Activated naive CD8-positive, alpha-beta T cell (primary cell): ENCODE measurements at regions not wholly inside any gene's neighbourhood (a gene's known extent, or its start where the extent isn't known, plus 50 kb on each side); places are given as distances from the start of the nearest gene placed in this dataset.

ENCODE experiments used
- H3K27ac Mint-ChIP-seq: one replicate; pipeline ENCODE4 v1.8.0; 2021; ENCODE audit warnings: mixed read lengths
- H3K27me3 Mint-ChIP-seq: one replicate; pipeline ENCODE4 v1.8.0; 2021; ENCODE audit warnings: mixed read lengths
- H3K36me3 Mint-ChIP-seq: one replicate; pipeline ENCODE4 v1.8.0; 2021; ENCODE audit warnings: mixed read lengths
- H3K4me1 Mint-ChIP-seq: one replicate; pipeline ENCODE4 v1.8.0; 2021; ENCODE audit warnings: low read depth, mixed read lengths
- H3K4me3 Mint-ChIP-seq: one replicate; pipeline ENCODE4 v1.8.0; 2021; ENCODE audit warnings: mild to moderate bottlenecking, mixed read lengths
- H3K9me3 Mint-ChIP-seq: one replicate; pipeline ENCODE4 v1.8.0; 2021; ENCODE audit warnings: low read depth, mixed read lengths

DNA sequence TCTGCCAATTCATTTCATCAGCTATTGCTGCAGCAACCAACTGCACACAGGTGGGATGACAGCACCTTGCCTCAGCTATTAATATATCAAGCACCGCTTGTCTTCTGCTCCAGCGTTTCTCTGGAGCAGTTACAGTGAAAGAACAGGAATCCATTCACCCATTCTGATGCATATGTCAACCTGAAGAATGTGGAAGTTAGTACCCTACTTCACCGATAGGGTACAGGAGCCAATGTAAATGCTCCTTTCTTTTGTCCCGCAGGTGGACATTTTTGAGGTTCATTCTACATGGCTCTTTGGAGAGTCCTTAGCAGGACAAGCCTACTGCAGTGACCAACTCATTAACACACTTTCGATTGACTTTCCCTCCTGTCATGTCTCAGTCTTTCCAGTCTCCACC lies 104.4 kb upstream of the PRNP start:
- Mint-ChIP-seq H3K9me3 (no peaks in the 10 kb centered on the region), H3K4me1 (no peaks in the 10 kb centered on the region), H3K4me3 (no peak overlapping the region), H3K27me3 (peaks cover 22% of the 10 kb centered on the region), H3K36me3 (no peaks in the 10 kb centered on the region), H3K27ac (no peak overlapping the region)

DNA sequence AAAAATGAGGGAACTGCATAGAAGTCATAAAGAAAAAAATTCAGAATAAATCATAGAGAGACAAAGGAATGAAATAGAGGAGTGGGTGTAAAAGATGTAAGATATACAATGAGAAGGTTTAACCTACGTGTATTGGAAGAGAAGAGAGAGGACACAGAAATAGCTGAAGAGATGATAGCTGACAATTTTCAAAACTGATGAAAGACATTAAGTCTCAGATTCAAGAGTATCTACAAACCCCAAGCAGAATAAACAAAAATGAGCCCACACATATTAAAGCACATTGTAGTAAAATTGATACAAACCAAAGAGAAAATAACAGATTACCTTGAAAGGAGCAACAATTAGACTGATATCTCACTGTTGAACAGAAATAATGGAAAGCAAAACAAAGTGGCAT lies 107.9 kb upstream of the PRNP start:
- Mint-ChIP-seq H3K27me3 (peaks cover 35% of the 10 kb centered on the region), H3K4me3 (no peak overlapping the region), H3K36me3 (no peaks in the 10 kb centered on the region)

DNA sequence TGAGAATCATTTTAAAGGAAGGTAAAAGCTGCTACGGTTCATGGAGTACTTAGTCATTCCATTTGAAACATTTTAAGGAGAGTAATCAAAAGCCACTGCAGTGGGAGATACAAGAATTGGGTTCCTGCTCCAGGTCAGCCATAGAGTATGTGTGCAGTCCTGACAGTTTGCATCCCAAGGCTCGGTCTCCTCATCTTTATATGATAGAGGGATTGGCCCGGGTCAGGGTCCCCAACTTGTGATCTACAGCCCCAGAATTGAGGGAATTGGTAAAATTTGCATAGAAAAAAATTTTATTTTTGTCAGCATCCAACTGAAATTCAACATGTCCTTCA lies 111.9 kb upstream of the PRNP start:
- no peaks in the 10 kb centered on the region for H3K36me3 Mint-ChIP-seq
- H3K27me3 Mint-ChIP-seq = peaks cover 33% of the 10 kb centered on the region
- no peak overlapping the region for H3K4me3 Mint-ChIP-seq

More for the DNA sequence above, 107.9 kb upstream of the PRNP start:
- Mint-ChIP-seq H3K4me1 (no peaks in the 10 kb centered on the region), H3K9me3 (no peaks in the 10 kb centered on the region), H3K27ac (no peak overlapping the region)

DNA sequence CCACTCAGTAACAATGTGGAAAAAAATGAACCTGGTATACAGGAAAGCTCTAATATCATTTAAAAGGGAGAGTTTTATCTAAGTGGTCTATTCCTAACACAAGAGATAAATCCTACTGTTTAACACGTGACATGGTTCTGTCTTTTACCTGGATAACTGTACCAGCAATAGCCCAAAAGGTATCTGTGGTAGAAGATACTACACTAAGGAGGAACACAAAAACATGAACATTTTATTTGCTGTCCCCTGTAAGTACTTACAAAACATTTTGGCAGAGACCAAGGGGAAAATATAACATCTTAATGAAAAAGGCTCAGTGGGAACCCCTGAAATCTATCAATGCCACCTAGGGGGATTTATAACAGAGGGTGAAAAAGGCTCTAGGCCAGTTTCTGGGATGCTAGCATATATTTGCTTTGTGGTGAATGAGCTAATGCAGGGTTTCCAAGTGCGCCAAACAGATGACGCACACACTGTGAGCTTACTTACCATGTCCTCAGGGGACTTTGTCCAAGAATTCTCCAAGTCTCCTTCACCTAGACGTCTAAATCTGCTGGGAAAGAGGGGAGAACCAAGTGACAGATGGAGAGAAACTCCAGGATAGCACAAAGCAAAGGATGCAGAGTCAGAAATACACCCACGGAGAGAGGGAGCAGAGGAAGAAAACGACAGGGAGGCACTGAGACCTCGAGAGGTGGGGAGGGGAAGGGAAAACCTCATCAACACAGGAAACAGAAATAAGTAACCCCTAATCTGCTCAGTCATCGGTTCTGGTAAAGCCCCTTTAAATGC lies 112.5 kb upstream of the PRNP start:
- Mint-ChIP-seq H3K27me3 (peaks cover 33% of the 10 kb centered on the region), H3K27ac (no peak overlapping the region), H3K9me3 (no peaks in the 10 kb centered on the region), H3K4me1 (no peaks in the 10 kb centered on the region), H3K36me3 (no peaks in the 10 kb centered on the region), H3K4me3 (no peak overlapping the region)

More for the DNA sequence above, 111.9 kb upstream of the PRNP start:
- H3K27ac Mint-ChIP-seq = no peak overlapping the region
- no peaks in the 10 kb centered on the region for H3K4me1 Mint-ChIP-seq
- no peaks in the 10 kb centered on the region for H3K9me3 Mint-ChIP-seq

DNA sequence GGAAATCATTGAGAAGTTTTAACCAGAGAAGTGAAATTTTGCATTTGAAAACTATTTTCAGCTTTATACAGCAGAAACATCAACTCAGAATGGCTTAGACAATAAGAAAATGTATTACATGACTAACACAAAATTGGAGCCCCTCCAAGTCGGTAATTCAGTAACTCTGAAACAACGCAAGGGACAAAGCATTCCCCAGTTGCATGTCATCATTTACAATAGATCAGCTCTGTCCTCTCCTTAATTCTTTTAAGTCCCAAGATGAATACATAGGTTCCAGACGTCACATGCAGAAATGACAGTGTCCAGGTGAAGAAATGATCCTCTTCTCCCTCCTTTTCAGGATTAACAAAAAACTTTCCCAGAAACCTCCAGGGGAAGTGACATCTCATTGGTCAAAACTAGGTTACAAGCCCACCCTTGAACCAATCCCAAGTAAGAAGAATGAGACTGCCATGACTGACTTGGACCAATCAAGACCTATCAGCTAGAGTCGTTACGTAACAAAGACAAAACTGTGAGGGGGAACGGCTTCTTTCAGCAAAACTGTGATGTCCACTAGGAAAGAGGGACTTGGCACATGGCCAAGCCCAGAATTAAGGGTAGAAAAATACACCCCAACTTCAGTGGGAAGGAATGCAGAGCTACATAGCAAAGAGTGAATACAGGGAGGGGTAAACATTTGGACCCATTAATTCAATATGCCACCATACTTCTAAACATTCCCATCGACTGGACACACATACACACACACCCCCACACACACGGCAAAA lies 114.3 kb upstream of the PRNP start:
- Mint-ChIP-seq H3K27me3 (peaks cover 25% of the 10 kb centered on the region), H3K9me3 (no peaks in the 10 kb centered on the region), H3K27ac (no peak overlapping the region), H3K4me3 (no peak overlapping the region), H3K4me1 (no peaks in the 10 kb centered on the region), H3K36me3 (no peaks in the 10 kb centered on the region)

DNA sequence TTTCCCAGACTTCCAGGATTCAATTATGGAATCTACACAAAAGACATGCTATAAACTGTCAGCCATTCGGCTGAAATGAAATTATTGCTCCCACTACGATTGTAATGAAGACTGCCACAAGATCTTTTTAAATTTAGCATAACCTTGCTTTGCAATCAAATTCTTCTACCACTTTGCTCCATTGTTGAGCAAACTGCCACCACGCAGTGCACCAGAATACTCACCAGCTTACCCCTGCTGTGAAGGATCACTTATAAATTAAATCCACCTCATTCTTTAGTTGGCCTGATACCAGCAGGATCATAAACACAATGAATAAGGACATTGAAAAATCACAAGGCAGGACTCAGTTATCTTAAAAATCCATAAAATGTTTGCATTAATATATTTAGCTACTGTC lies 116.4 kb upstream of the PRNP start:
- Mint-ChIP-seq H3K9me3 (no peaks in the 10 kb centered on the region), H3K4me3 (no peak overlapping the region), H3K27ac (no peak overlapping the region), H3K4me1 (no peaks in the 10 kb centered on the region), H3K27me3 (peaks cover 20% of the 10 kb centered on the region), H3K36me3 (no peaks in the 10 kb centered on the region)

DNA sequence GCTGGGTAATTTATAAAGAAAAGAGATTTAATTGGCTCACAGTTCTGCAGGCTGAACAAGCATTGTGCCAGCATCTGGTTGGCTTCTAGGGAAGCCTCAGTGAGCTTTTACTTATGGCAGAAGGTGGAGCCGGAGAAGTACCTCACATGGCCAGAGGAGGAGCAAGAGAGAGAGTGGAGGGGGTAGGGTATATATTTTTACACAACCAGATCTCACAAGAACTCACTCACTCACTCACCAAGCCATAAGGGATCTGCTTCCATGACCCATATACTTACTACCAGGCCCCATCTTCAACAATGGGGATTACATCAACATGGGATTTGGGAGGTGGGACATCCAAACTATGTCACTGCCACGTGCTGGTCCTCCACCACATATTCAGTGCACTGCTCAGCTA lies 117.2 kb upstream of the PRNP start:
- no peaks in the 10 kb centered on the region for H3K4me1 Mint-ChIP-seq
- H3K27me3 Mint-ChIP-seq = peaks cover 25% of the 10 kb centered on the region
- H3K4me3 Mint-ChIP-seq = no peak overlapping the region
- no peak overlapping the region for H3K27ac Mint-ChIP-seq
- H3K9me3 Mint-ChIP-seq = peaks cover 4% of the 10 kb centered on the region
- H3K36me3 Mint-ChIP-seq = no peaks in the 10 kb centered on the region

DNA sequence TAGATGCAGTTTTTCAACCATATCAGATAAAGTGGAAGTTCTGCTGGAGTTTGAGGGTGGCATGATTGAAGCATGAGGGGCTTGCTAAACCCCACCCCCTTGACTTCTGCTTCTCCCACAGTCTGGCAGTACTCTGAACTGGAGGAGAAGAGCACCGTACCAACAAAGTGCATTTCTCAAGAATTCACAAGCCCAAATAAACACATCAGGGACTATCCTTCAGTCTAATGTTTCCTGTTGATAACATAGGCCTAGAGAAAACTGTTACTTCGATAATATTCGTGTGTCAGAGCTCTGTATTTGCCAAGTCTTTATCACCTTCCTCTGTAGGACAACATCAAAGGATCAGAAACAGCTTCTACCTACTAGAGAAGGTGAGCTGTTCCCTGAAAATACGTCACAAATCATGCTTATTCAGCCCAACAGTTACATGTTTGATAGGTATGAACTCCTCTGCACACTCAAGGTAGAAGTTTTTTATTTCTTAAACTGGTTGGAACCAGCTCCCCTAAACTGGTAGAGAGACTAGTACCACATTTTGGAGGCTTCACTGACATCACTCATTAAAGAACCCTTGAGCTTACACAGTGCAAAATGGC lies 117.8 kb upstream of the PRNP start:
- Mint-ChIP-seq H3K27ac (no peak overlapping the region), H3K36me3 (no peaks in the 10 kb centered on the region), H3K4me3 (no peak overlapping the region), H3K9me3 (peaks cover 4% of the 10 kb centered on the region), H3K27me3 (peaks cover 28% of the 10 kb centered on the region), H3K4me1 (no peaks in the 10 kb centered on the region)

DNA sequence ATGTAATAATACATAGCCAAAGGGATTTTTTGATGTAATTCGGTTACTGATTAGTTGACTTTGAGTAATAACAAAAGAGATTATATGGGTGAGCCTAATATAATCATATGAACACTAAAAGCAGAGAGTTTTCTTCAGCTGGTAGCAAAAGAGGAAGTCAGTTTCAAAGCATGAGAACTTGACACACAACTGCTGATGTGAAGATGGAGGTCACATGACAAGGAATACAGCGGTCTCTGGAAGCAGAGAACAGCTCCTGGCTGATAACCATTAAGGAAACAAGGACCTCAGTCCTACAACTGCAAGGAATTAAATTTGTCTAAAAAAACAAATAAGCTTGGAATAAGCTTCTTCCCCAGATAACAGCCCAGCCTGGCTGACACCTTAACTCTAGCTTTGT lies 119.1 kb upstream of the PRNP start:
- Mint-ChIP-seq H3K4me1 (no peaks in the 10 kb centered on the region), H3K9me3 (peaks cover 4% of the 10 kb centered on the region), H3K27ac (no peak overlapping the region), H3K4me3 (no peak overlapping the region), H3K27me3 (peaks cover 30% of the 10 kb centered on the region), H3K36me3 (no peaks in the 10 kb centered on the region)

DNA sequence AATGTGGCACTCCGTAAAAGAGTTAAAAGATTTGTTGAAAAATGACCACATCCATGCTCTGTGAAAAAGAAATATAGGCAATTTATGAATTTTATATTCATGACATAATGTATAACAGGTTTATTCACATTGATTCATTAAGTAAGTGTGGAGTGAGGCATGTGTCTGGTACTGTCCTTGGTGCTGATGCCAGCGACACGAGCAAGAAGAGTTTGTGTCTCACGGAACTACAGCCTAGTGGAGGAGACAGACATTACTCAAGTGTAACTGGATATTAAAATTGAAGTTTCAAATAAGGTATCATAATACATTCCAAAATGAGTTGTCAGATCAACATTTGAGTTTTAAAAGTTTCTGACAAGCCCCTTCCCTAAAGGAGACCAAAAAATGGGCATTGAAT lies 122.7 kb upstream of the PRNP start:
- no peaks in the 10 kb centered on the region for H3K36me3 Mint-ChIP-seq
- H3K27me3 Mint-ChIP-seq = peaks cover 26% of the 10 kb centered on the region
- no peak overlapping the region for H3K4me3 Mint-ChIP-seq
- peaks cover 4% of the 10 kb centered on the region for H3K9me3 Mint-ChIP-seq
- no peak overlapping the region for H3K27ac Mint-ChIP-seq
- no peaks in the 10 kb centered on the region for H3K4me1 Mint-ChIP-seq

DNA sequence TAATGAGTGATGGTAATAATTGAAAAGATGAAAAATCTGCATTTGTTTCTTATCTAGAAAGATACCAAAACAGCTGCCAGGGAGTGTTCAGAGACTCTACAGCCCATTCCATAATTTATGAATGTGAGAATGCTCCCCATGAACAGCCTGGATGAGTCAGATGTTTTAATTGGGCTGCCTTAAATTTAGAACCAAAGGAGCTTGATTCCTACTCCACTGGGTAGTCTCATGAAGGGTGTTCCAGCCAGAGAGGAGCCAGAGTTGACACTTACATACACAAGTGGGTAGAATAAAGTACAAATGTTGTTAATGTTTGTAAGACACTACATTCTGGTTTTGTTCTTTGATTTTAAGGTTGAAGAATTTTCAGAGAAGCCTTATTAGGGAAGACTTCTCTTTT lies 123.2 kb upstream of the PRNP start:
- Mint-ChIP-seq H3K4me3 (no peak overlapping the region), H3K27me3 (peaks cover 28% of the 10 kb centered on the region), H3K4me1 (no peaks in the 10 kb centered on the region), H3K36me3 (no peaks in the 10 kb centered on the region), H3K9me3 (peaks cover 4% of the 10 kb centered on the region), H3K27ac (no peak overlapping the region)

DNA sequence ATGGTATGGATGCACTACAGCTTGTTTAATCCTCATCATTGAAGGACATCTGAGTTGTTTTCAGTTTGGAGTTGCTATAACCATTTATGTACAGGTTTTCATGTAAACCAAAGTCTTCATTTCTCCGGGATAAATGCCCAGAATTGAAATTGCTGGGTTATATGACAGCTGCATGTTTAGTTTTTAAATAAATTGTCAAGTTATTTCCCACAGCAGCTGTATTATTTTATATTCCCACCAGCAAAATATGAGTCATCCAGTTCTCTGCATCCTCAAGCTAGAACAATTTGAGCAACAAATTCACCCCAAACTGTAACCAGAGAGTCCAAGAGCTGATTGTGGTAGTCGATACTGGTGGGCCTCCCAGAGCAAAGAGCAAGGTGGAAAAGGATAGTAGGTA lies 125.6 kb upstream of the PRNP start:
- Mint-ChIP-seq H3K27ac (no peak overlapping the region), H3K4me1 (no peaks in the 10 kb centered on the region), H3K27me3 (peaks cover 37% of the 10 kb centered on the region), H3K4me3 (no peak overlapping the region), H3K9me3 (peaks cover 4% of the 10 kb centered on the region), H3K36me3 (no peaks in the 10 kb centered on the region)

DNA sequence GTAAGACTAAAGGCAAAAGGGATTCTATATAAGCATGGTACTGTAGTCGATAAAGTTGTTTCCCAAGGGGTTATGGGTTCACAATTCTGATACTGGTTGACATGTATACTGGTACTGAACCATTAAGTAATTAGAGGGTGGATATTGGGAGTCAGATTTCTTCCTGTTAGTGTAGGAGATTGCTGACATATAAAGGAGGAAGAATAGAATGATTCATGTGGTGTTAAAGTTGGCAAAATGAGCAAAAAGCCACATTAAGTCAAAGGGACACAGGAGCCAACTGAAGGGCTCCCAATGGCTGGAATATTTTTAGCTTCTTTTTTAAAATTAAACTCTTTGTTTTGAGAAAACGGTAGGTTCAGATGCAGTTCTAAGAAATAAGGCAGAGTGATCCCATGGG lies 126.3 kb upstream of the PRNP start:
- Mint-ChIP-seq H3K27ac (no peak overlapping the region), H3K9me3 (peaks cover 4% of the 10 kb centered on the region), H3K4me1 (no peaks in the 10 kb centered on the region), H3K27me3 (peaks cover 37% of the 10 kb centered on the region), H3K36me3 (no peaks in the 10 kb centered on the region), H3K4me3 (no peak overlapping the region)

DNA sequence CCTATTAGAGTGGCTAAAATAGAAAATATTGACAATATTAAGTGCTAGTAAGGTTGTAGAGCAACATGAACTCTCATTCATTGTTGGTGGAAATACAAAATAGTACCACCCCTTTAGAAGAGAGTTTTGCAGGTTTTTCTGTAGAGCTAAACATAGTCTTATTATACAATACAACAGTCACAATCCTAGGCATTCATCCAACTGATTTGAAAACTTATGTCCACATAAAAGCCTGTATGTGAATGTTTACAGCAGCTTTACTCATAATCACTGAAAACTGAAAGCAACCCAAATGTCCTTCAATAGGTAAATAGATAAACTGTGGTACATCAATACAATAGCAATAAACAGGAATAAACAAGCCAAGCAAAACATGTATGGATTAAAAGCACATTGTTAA lies 127.2 kb upstream of the PRNP start:
- Mint-ChIP-seq H3K9me3 (no peaks in the 10 kb centered on the region), H3K4me1 (no peaks in the 10 kb centered on the region), H3K27me3 (peaks cover 34% of the 10 kb centered on the region), H3K27ac (no peak overlapping the region), H3K4me3 (no peak overlapping the region), H3K36me3 (no peaks in the 10 kb centered on the region)

DNA sequence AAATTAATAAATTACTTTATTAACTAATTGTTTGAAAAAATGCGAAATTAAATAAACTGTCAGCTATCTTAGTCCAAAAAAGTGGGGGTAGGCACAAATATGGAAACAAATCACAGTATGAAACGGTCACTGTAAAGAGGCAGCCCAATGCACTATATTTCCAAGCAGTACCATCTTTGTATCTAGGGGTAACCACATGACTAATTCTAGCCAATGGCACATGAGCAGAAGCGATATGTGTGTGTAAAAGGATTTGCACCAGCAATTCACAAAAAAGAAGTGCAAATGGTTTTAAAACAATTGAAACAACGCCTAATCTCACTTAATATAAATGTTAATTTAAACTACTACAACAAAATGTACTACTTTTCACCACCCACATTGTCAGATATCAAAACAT lies 129.5 kb upstream of the PRNP start:
- H3K27me3 Mint-ChIP-seq = peaks cover 26% of the 10 kb centered on the region
- no peak overlapping the region for H3K4me3 Mint-ChIP-seq
- no peak overlapping the region for H3K27ac Mint-ChIP-seq
- H3K4me1 Mint-ChIP-seq = no peaks in the 10 kb centered on the region
- H3K9me3 Mint-ChIP-seq = no peaks in the 10 kb centered on the region
- no peaks in the 10 kb centered on the region for H3K36me3 Mint-ChIP-seq
